Daoy (cell line): ENCODE measurements at regions not wholly inside any gene's neighbourhood (a gene's known extent, or its start where the extent isn't known, plus 50 kb on each side); places are given as distances from the start of the nearest gene placed in this dataset.

Experiments
- DNase-seq: peaks from one replicate; pipeline ENCODE4 v3.0.0-alpha.2; 2015; ENCODE audit warnings: low read depth

- DNase-seq, result no peak
Measured at GRCh38 chr2:144215701-144216675, 303.9 kb downstream of the ZEB2 start.

DNA sequence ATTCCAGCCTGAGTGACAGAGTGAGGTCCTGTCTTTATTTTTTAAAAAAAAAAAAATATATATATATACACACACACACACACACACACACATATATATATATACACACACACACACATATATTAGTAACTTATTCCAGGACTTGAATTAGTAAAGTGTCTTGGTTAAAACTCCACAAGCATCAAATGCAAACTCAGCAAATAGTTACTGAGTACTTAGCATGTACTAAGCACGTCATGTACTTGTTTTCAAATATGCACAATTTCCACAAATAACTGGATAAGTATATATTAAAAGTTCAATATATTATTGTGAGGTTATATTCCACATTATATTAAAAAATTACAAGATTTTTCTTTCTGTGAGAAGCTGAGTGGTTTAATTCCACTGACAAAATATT is 304.7 kb downstream of the ZEB2 start:
- no peak for DNase-seq

DNA sequence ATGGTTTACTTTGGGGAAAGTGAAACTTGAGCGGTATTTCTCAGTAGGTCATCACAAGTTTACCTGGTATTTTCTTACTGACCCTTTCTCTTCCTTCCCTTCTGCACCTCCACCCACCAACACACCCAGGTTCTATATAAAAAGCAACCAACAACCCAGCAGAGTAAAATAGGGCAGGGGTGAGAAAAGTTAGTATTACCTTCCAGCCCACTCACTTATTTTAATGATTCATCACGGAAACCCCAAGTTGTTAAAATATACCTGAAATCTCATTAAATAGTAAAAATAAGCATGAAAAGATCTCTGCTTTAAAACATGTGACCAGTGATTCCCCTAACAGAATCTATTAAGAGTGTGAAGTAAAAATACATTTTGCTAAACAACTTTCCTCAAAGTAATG is 306.1 kb downstream of the ZEB2 start:
- no peak for DNase-seq

- DNase-seq, result no peak
Measured at GRCh38 chr2:144211826-144212225, 308.1 kb downstream of the ZEB2 start.

DNA sequence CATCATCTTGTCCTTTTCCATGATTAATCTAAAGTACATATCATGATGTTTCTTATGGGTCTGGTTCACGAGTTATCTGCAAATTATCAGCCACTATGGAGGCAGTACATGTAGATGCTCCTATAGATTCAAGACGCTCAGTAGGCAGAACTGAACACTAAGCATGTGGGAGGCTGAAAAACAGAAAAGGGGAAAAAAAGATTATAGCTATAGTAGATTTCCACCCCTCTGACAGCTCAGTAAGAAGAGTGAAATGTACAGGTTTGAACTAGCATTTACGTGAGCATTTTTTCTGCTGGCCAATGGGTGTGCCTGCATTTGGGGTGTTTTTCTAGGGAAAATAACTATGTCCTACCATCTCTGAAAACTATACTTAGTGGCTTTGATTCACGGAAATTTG is 308.9 kb downstream of the ZEB2 start:
- no peak for DNase-seq

- DNase-seq, result no peak
Measured at GRCh38 chr2:144210076-144210475, 309.8 kb downstream of the ZEB2 start.

- no peak for DNase-seq
Measured at GRCh38 chr2:144208924-144209323, 311.0 kb downstream of the ZEB2 start.

GRCh38 chr2:144206019-144206418 is 313.9 kb downstream of the ZEB2 start:
- DNase-seq, result no peak

DNA sequence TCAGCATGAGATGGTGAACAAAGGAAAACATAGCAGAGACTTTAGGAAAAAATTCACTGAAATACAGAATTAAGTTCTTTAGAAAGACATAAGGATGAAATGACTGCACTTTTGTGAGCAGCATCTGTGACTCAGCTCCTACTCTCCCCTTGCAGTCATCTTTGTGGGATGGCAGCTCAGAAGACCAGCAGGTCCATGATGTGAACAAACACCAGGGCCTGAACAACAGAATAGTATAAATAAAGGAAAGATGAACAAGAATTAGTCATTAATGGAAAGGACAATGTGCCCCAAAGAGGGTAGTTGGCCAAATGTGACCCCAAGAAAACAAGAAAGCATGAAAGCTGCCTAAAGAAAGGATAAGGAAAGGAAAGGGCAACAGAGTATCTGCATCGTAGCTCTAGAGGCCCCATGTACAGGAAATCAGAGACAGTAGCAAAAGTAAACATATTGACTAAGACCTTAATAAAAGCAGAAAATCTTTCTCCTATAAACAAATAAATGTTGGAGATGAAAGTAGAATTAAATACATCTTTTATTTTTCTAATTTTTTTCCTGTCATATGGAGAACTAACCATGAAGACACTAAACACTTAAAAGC is 318.0 kb downstream of the ZEB2 start:
- DNase-seq, result no peak

- no peak for DNase-seq
Measured at GRCh38 chr2:144201126-144201525, 318.8 kb downstream of the ZEB2 start.

DNA sequence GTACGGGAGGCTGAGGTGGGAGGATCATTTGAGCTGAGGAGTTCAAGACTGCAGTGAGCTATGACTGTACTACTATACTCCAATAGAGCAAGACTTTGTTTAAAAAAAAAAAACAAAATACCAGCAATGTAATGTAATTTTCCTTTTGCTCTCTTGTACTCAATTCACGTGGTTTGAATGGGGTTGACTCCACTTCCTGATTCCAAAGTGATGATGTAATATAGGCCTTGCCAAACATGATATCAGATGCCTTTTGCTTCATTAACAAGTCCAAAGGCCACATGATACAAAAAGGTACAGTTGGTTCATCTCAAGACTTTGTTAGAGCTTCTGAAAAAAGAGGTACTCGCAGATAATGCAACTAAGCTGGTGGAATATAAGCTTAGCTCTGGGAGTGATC is 321.8 kb downstream of the ZEB2 start:
- DNase-seq, result peak; percentile 46

DNA sequence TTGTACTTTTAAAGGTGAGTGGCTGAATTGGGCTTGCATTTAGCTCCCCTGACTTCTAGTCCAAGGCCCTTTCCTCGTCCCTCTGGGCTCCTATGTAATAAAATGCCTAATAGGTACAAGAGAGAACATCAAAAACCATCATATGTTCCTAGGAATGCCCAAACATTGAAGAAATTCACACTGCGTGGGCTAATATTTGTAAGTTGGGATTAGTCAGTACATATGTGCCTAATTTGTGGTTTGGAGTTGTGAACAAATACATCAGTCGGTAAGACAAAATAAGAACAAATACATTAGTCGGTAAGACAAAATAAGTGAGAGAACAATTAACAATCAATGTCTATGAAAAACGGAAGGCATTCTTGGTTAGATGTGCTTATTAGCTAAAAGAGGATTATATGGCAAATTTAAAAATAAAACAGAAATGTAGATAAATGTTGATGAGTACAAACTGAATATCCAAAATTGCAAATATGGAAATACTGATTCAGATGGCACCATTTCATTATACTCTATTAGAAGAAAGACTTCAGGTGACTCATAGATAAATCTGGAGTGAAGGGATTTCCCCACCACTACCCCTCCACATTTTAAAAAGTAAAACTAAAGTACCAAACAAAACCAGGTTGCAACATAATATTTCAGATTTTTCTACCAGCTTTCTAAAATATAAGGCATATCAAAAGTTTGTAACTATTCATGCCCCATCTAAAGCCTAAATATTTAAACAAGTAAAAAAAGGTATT is 325.4 kb downstream of the ZEB2 start:
- DNase-seq, result no peak

GRCh38 chr2:144190908-144191605 is 328.9 kb downstream of the ZEB2 start:
- no peak for DNase-seq

DNA sequence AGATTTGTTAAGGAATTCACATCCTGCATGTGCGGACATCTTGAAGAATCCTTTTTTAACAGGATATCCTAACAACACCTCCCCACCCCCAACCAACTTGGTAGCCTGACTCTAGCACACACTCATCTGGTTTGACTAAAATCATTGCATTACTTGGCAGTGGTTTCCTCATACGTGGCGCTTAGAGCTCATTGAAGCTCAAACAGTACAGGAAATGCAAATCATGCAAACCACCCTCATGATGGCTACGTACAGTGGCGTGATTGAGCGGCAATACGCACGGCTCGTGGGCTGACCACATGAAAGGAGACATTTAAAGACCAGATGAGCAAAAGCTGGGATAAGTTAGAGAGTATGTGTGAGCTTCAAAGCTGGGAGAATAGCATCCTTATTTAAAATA is 336.2 kb downstream of the ZEB2 start:
- peak; percentile 9 for DNase-seq

DNA sequence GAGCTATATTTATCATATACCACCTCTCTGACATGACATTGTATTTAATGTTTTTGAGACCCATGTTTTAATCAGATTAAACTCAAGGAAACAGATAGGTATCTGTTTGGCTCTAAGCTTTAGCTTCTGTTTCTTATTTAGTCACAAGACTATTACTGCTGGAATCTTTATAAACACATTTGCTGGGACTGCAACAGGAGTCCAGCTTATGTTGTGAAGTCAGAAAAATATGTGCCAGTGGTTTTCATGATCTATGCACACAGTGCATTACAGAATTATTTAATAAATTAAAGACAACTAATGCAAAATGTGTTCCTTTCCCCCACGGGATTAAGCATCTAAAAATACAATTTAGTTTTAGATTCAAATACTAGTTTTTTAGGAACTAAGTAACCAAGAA is 338.9 kb downstream of the ZEB2 start:
- no peak for DNase-seq

DNA sequence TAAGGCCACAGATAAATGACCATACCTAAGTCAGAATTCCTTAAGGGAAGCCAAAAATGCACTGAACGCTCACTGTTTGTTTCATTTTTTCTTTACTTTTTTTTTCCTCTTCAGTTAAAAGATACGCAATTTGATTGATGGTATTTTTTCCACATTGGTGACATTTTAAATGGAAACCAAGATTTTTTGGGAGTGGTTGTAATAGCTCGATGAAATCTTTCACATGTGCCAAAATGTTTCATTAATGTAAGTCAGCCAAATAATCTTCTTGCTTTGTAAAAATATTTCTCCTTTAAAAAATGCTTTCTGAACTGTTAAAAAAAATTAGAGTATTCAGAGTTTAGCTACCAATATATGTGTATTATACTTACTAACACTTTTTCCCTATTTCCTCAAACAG is 339.8 kb downstream of the ZEB2 start:
- no peak for DNase-seq

- no peak for DNase-seq
Measured at GRCh38 chr2:144170179-144170578, 349.7 kb downstream of the ZEB2 start.

GRCh38 chr2:144166743-144167142 is 353.2 kb downstream of the ZEB2 start:
- no peak for DNase-seq

- no peak for DNase-seq
Measured at GRCh38 chr2:144165599-144166250, 354.2 kb downstream of the ZEB2 start.

- DNase-seq, result no peak
Measured at GRCh38 chr2:144163592-144163991, 356.3 kb downstream of the ZEB2 start.

DNA sequence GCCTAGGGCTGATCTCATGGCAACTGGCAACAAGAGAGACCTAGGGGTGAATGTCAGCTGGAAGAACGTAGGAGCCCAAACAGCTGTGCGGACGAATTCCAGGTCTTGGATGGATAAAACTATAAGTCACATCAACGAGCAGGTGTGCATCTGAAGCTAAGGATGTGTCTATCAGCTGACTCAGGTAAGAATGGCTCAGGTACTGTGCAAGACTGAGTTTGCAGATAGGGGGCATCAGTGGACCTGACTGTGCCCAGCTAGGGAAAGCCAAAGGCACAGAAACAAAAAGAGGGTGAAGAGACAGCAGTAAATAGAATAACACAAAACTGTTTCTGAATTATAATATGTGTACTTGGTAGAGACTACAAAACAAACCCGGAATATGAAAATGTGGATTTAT is 357.3 kb downstream of the ZEB2 start:
- peak; percentile 12 for DNase-seq
